Prostate gland (tissue), 2 donors: ENCODE measurements at regions not wholly inside any gene's neighbourhood (a gene's known extent, or its start where the extent isn't known, plus 50 kb on each side); places are given as distances from the start of the nearest gene placed in this dataset.

Experiments used
- DNase-seq: peaks from one replicate; pipeline ENCODE4 v3.0.0-alpha.2; 2019; ENCODE audit warnings: low spot score
- H3K27ac ChIP-seq, 2 donors: fragments of 200-600 bp; sonication (generic); 2 replicates each; pipeline ENCODE4 v1.5.1; 2017 to 2019
- H3K27me3 ChIP-seq: fragments of 200-600 bp; sonication (generic); replicated peaks from 2 replicates; pipeline ENCODE4 v1.5.1; 2019; ENCODE audit not compliant: insufficient read depth
- H3K36me3 ChIP-seq, 2 donors: fragments of 200-600 bp; sonication (generic); 1 replicate in 1 of 2; 2 replicates in 1 of 2; pipeline versions ENCODE4 v1.5.1 to v1.8.1; 2017 to 2019
- H3K4me1 ChIP-seq: fragments of 200-600 bp; sonication (generic); replicated peaks from 2 replicates; pipeline ENCODE4 v1.5.1; 2019
- H3K4me3 ChIP-seq, 2 donors: fragments of 200-600 bp; sonication (generic); 2 replicates each; pipeline ENCODE4 v1.5.1; 2017 to 2019
- H3K9me3 ChIP-seq: fragments of 200-600 bp; sonication (generic); 2 replicates; pipeline ENCODE4 v1.5.1; 2017
- CTCF ChIP-seq, 4 experiments: fragments of 200-600 bp in 2 of 4; fragments of 450-650 bp in 2 of 4; sonication (generic) in 2 of 4; IDR thresholded peaks; 1 replicate in 3 of 4; 2 replicates in 1 of 4; pipeline ENCODE4 v1.5.1; 2016 to 2019; ENCODE audit warnings: antibody characterized with exemption in 4 of 4, mild to moderate bottlenecking in 2 of 4, moderate library complexity in 2 of 4
- POLR2A ChIP-seq: fragments of 450-650 bp; IDR thresholded peaks from one replicate; pipeline ENCODE4 v1.6.1; 2016; ENCODE audit warnings: antibody characterized with exemption, mild to moderate bottlenecking
- POLR2AphosphoS5 ChIP-seq: sonication (generic); formaldehyde crosslinking; IDR thresholded peaks from one replicate; pipeline ENCODE4 v1.6.1; 2017; ENCODE audit warnings: antibody characterized with exemption
- WGBS: methylation state at CpG from one replicate; pipeline ENCODE4 v1.1.5; 2018; 5-methylcytosine and 5-hydroxymethylcytosine counted together
- intact Hi-C: fragments of 100-400 bp; cut with DNase I; formaldehyde crosslinking; loops from one replicate; pipeline ENCODE4 v1.14.2; 2022

GRCh38 chr4:141410839-141411238 lies 190.1 kb downstream of the ZNF330 start:
- WGBS, result 90% methylated on average over 4 of the region's 4 CpGs
- no peak overlapping the region for H3K4me3 ChIP-seq
- TF ChIP-seq POLR2A, result no peak
- TF ChIP-seq POLR2AphosphoS5, result no peak
- TF ChIP-seq CTCF (IDR thresholded peaks at IDR 0.05), result no peak
- DNase-seq, result no peak
- H3K27ac ChIP-seq, result no peak overlapping the region
- H3K4me1 ChIP-seq, result no peaks in the 10 kb centered on the region
- H3K27me3 ChIP-seq, result no peaks in the 10 kb centered on the region
- intact Hi-C loops, result no loop called here
- no peaks in the 10 kb centered on the region for H3K36me3 ChIP-seq
- H3K9me3 ChIP-seq, result no peaks in the 10 kb centered on the region

DNA sequence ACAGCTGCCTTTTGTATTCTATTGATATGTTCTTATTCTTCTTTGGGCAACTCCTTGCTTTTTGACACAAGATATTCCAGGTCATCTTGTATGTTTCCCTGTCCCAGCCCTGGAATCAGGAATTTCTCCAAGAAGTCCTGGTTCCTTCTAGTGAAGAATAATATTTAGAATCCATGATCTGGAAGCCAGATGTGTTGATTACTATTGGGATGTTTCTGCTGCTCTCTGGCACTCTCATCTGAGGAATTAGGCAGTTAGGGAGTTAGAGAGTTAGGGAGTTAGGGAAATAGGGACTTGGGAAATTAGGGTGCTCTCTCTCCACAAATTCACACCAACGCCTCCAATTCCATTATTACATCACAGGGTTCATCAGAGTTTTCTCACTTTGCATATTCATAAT lies 191.2 kb downstream of the ZNF330 start:
- no peaks in the 10 kb centered on the region for H3K9me3 ChIP-seq
- TF ChIP-seq POLR2A (no peak), CTCF (IDR thresholded peaks at IDR 0.05) (no peak), POLR2AphosphoS5 (no peak)

DNA sequence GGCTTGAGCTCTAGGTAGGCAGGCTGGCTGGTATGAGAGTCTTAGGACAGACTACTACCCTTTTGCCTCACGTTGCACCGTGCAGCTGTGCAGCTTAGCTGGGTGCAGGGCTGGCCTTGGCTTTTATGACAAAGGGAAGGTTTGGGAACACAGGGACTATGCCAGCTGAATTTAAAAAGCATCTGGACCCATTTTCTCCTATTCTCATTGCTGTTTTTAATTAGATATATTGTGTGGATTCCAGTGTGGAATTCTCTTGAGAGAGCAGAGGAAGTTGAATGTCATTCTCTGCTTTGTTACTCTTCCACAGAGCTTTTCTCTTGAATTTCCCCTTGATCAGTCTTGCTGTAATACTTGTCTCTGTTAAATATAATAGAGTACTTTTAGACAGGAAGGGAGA lies 192.7 kb downstream of the ZNF330 start:
- TF ChIP-seq POLR2AphosphoS5 (no peak), POLR2A (no peak), CTCF (IDR thresholded peaks at IDR 0.05) (no peak)
- intact Hi-C loops, result no loop called here
- no peak overlapping the region for H3K4me3 ChIP-seq
- no peaks in the 10 kb centered on the region for H3K9me3 ChIP-seq
- H3K36me3 ChIP-seq, result no peaks in the 10 kb centered on the region
- no peaks in the 10 kb centered on the region for H3K27me3 ChIP-seq
- DNase-seq, result no peak
- H3K27ac ChIP-seq, result no peak overlapping the region
- no peaks in the 10 kb centered on the region for H3K4me1 ChIP-seq
- 76% methylated on average over 2 of the region's 2 CpGs for WGBS

More for the DNA sequence above, 191.2 kb downstream of the ZNF330 start:
- DNase-seq, result no peak
- intact Hi-C loops, result no loop called here
- Histone ChIP-seq H3K4me1 (no peaks in the 10 kb centered on the region), H3K36me3 (no peaks in the 10 kb centered on the region), H3K27ac (no peak overlapping the region), H3K4me3 (no peak overlapping the region), H3K27me3 (no peaks in the 10 kb centered on the region)
- 94% methylated on average over 1 of the region's 1 CpG for WGBS

DNA sequence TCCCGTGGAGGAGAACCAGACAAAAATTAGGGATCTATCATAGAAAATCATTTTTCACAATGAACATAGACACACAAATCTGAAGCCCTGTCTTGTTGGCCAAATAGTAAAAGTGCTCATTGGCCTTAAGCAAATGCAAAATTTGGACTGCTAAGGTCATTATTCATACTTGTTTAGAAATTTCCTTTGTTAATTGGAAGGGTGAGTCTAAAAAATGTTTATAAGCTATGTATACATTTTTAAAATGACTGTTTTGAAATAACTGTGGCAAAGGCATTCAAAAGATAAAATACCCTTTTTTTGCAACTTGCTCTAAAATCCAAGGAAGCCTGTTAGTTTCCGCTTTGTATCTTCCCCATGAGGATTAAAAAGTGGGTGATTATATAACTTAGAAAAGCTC lies 195.0 kb downstream of the ZNF330 start:
- Histone ChIP-seq H3K4me3 (no peak overlapping the region), H3K4me1 (no peaks in the 10 kb centered on the region), H3K27ac (no peak overlapping the region), H3K9me3 (no peaks in the 10 kb centered on the region), H3K36me3 (no peaks in the 10 kb centered on the region), H3K27me3 (no peaks in the 10 kb centered on the region)
- TF ChIP-seq POLR2A (no peak), CTCF (IDR thresholded peaks at IDR 0.05) (no peak), POLR2AphosphoS5 (no peak)
- DNase-seq, result no peak
- 82% methylated on average over 2 of the region's 2 CpGs for WGBS
- intact Hi-C loops, result no loop called here

GRCh38 chr4:141416219-141416618 lies 195.5 kb downstream of the ZNF330 start:
- no peaks in the 10 kb centered on the region for H3K36me3 ChIP-seq
- no peaks in the 10 kb centered on the region for H3K4me1 ChIP-seq
- no peaks in the 10 kb centered on the region for H3K27me3 ChIP-seq
- no peak for DNase-seq
- no peaks in the 10 kb centered on the region for H3K9me3 ChIP-seq
- no peak overlapping the region for H3K4me3 ChIP-seq
- no peak overlapping the region for H3K27ac ChIP-seq
- TF ChIP-seq CTCF (IDR thresholded peaks at IDR 0.05), result no peak
- TF ChIP-seq POLR2AphosphoS5, result no peak
- TF ChIP-seq POLR2A, result no peak
- intact Hi-C loops, result no loop called here
- WGBS, result 24% methylated on average over 2 of the region's 2 CpGs
